Small intestine (tissue), 7 donors: ENCODE measurements at regions not wholly inside any gene's neighbourhood (a gene's known extent, or its start where the extent isn't known, plus 50 kb on each side); places are given as distances from the start of the nearest gene placed in this dataset.

ENCODE experiments used
- DNase-seq, 2 donors: peaks; one replicate each; pipeline versions ENCODE4 v3.0.0 to v3.0.0-alpha.2; 2013
- FAIRE-seq: peaks from 2 replicates; lab custom pipeline; 2012; peaks lifted over from hg19 to GRCh38; lab: Jason Lieb, UNC
- H3K27ac ChIP-seq, 3 donors: one replicate each; pipeline ENCODE4 v1.5.1; 2013; ENCODE audit warnings: low read length in 2 of 3, mild to moderate bottlenecking in 2 of 3, control low read depth in 1 of 3, inconsistent platforms in 1 of 3, low read depth in 1 of 3, moderate library complexity in 1 of 3
- H3K27me3 ChIP-seq, 3 donors: one replicate each; pipeline ENCODE4 v1.6.1; 2013; ENCODE audit warnings: low read length in 3 of 3, inconsistent platforms in 1 of 3; ENCODE audit not compliant: control insufficient read depth in 3 of 3, insufficient read depth in 3 of 3
- H3K36me3 ChIP-seq, 3 donors: one replicate each; pipeline ENCODE4 v1.6.1; 2013; ENCODE audit warnings: low read length in 3 of 3, inconsistent platforms in 1 of 3, low read depth in 1 of 3, mild to moderate bottlenecking in 1 of 3, moderate library complexity in 1 of 3; ENCODE audit not compliant: control insufficient read depth in 3 of 3, insufficient read depth in 2 of 3
- H3K4me1 ChIP-seq, 3 donors: one replicate each; pipeline ENCODE4 v1.6.1; 2013; ENCODE audit warnings: low read length in 2 of 3, inconsistent platforms in 1 of 3, low read depth in 1 of 3, mild to moderate bottlenecking in 1 of 3, moderate library complexity in 1 of 3; ENCODE audit not compliant: control insufficient read depth in 3 of 3, insufficient read depth in 2 of 3
- H3K4me3 ChIP-seq, 3 donors: one replicate each; pipeline ENCODE4 v1.5.1; 2013; ENCODE audit warnings: low read length in 3 of 3, control low read depth in 1 of 3, inconsistent platforms in 1 of 3, low read depth in 1 of 3, mild to moderate bottlenecking in 1 of 3, moderate library complexity in 1 of 3
- H3K9me3 ChIP-seq, 2 donors: one replicate each; pipeline ENCODE4 v1.6.1; 2013; ENCODE audit warnings: low read depth in 1 of 2, low read length in 1 of 2; ENCODE audit not compliant: control insufficient read depth in 2 of 2, insufficient read depth in 1 of 2
- WGBS, 3 donors: extraction: QIAGEN DNeasy Blood & Tissue Kit; methylation state at CpG; one replicate each; pipeline ENCODE4 v1.1.7; 2013; 5-methylcytosine and 5-hydroxymethylcytosine counted together
- donor health status: healthy with polysubstance abuse.
- donor health status: control.
- donor health status: control.
- donor health status: Bipolar disorder and iron deficiency.
- donor health status: healthy.

DNA sequence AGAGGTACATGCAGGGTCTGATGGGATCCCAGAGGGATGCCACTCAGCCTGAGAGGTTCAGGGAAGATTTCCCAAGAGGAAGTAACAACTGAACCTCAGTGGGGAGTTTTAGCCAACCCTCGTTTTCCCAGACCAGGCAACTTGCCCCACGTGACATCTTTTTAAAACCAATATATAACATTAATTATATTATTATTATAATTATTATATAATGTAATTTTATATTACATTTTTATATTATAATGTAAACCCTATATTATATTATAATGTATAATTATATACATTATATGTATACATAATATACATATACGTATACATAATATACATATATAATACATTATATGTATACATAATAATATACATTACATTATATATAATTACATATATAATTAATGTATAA, 62.8 kb upstream of the WWC1 start:
- H3K27me3 ChIP-seq, result peaks cover 0 to 2% (median 0%) of the 10 kb centered on the region in 3 donors
- peaks cover 0 to 2% (median 0%) of the 10 kb centered on the region in 3 donors for H3K4me1 ChIP-seq
- H3K27ac ChIP-seq, result no peak overlapping the region
- no peaks in the 10 kb centered on the region for H3K36me3 ChIP-seq
- no peak overlapping the region for H3K4me3 ChIP-seq
- FAIRE-seq, result peak; percentile 73
- WGBS, 3 donors, result 83 to 91% (median 85%) methylated on average over 3 of the region's 3 CpGs
- no peak for DNase-seq
- no peaks in the 10 kb centered on the region for H3K9me3 ChIP-seq

GRCh38 chr5:168234133-168234532, 57.3 kb upstream of the WWC1 start:
- H3K27ac ChIP-seq, result no peak overlapping the region

GRCh38 chr5:168238463-168238862, 53.0 kb upstream of the WWC1 start:
- H3K4me1 ChIP-seq, result no peaks in the 10 kb centered on the region
- FAIRE-seq (no peak), DNase-seq (no peak)
- H3K4me3 ChIP-seq, result no peak overlapping the region
- no peaks in the 10 kb centered on the region for H3K27me3 ChIP-seq
- no peak overlapping the region for H3K27ac ChIP-seq
- WGBS, 3 donors, result 54 to 79% (median 71%) methylated on average over 8 of the region's 8 CpGs
- no peaks in the 10 kb centered on the region for H3K36me3 ChIP-seq
- no peaks in the 10 kb centered on the region for H3K9me3 ChIP-seq

More at GRCh38 chr5:168234133-168234532, 57.3 kb upstream of the WWC1 start:
- Histone ChIP-seq H3K27me3 (peaks cover 0 to 2% (median 0%) of the 10 kb centered on the region in 3 donors), H3K4me3 (no peak overlapping the region), H3K36me3 (no peaks in the 10 kb centered on the region), H3K9me3 (no peaks in the 10 kb centered on the region), H3K4me1 (no peaks in the 10 kb centered on the region)
- WGBS, 3 donors, result 92 to 98% (median 95%) methylated on average over 3 of the region's 3 CpGs
- DNase-seq, result no peak
- FAIRE-seq, result no peak

GRCh38 chr5:168239325-168239724, 52.1 kb upstream of the WWC1 start:
- Histone ChIP-seq H3K27ac (no peak overlapping the region), H3K9me3 (no peaks in the 10 kb centered on the region), H3K4me1 (no peaks in the 10 kb centered on the region), H3K4me3 (no peak overlapping the region), H3K36me3 (no peaks in the 10 kb centered on the region), H3K27me3 (no peaks in the 10 kb centered on the region)
- DNase-seq, result no peak
- no peak for FAIRE-seq
